ENCODE measurements at regions not wholly inside any gene's neighbourhood (a gene's known extent, or its start where the extent isn't known, plus 50 kb on each side); places are given as distances from the start of the nearest gene placed in this dataset.
"Not testable (repeated sequence)": the region's sequence is repeated elsewhere in the genome, so short reads cannot be mapped to it uniquely, and the experiment has no call there.

GRCh38 chr4:27668001-27668400, 807.4 kb downstream of the STIM2 start:
- DNase-seq, result no peak

- DNase-seq, result no peak
Observed at GRCh38 chr4:27678027-27678426, 817.4 kb downstream of the STIM2 start.

- DNase-seq, result no peak
Observed at GRCh38 chr4:27684610-27685011, 824.0 kb downstream of the STIM2 start.

- DNase-seq, result no peak
Observed at GRCh38 chr4:27685091-27685490, 824.5 kb downstream of the STIM2 start.

- DNase-seq, result no peak
Observed at GRCh38 chr4:27685947-27686346, 825.3 kb downstream of the STIM2 start.

- DNase-seq, result no peak
Observed at GRCh38 chr4:27692158-27692557, 831.5 kb downstream of the STIM2 start.

GRCh38 chr4:27692868-27693634, 832.4 kb downstream of the STIM2 start:
- no peak for DNase-seq

GRCh38 chr4:27696257-27696656, 835.6 kb downstream of the STIM2 start:
- DNase-seq, result not testable (repeated sequence)

- no peak for DNase-seq
Observed at GRCh38 chr4:27701606-27702005, 841.0 kb downstream of the STIM2 start.

GRCh38 chr4:27702730-27703431, 842.2 kb downstream of the STIM2 start:
- no peak for DNase-seq

GRCh38 chr4:27703771-27704170, 843.1 kb downstream of the STIM2 start:
- no peak for DNase-seq

GRCh38 chr4:27711041-27711440, 850.4 kb downstream of the STIM2 start:
- DNase-seq, result no peak

- DNase-seq, result no peak
Observed at GRCh38 chr4:27714073-27714472, 853.4 kb downstream of the STIM2 start.

- no peak for DNase-seq
Observed at GRCh38 chr4:27716693-27717430, 856.2 kb downstream of the STIM2 start.

GRCh38 chr4:27717431-27717755, 856.8 kb downstream of the STIM2 start:
- no peak for DNase-seq

- no peak for DNase-seq
Observed at GRCh38 chr4:27720010-27720766, 859.5 kb downstream of the STIM2 start.

GRCh38 chr4:27721193-27721592, 860.6 kb downstream of the STIM2 start:
- DNase-seq, result no peak

GRCh38 chr4:27728892-27729291, 868.3 kb downstream of the STIM2 start:
- DNase-seq, result no peak

GRCh38 chr4:27742816-27743215, 882.2 kb downstream of the STIM2 start:
- DNase-seq, result no peak

GRCh38 chr4:27759611-27760575, 899.3 kb downstream of the STIM2 start:
- no peak for DNase-seq

- DNase-seq, result no peak
Observed at GRCh38 chr4:27763830-27764525, 903.3 kb downstream of the STIM2 start.

Data from CD4-positive, alpha-beta T cell treated with Interleukin-17A for 4 hours (primary cell).